Fibroblast of mammary gland (primary cell): ENCODE measurements at regions not wholly inside any gene's neighbourhood (a gene's known extent, or its start where the extent isn't known, plus 50 kb on each side); places are given as distances from the start of the nearest gene placed in this dataset.

Source experiments
- DNase-seq: peaks from one replicate; pipeline ENCODE4 v3.0.0-alpha.2; 2010; ENCODE audit warnings: low read depth
- H3K4me3 ChIP-seq: 2 replicates; pipeline ENCODE4 v1.5.1; 2011; ENCODE audit warnings: low read depth, mild to moderate bottlenecking, low read length, moderate library complexity; ENCODE audit not compliant: control insufficient read depth
- CTCF ChIP-seq: conservative IDR thresholded peaks from 2 replicates; pipeline ENCODE4 v1.5.1; 2011; ENCODE audit warnings: low read depth, low read length, inconsistent platforms; ENCODE audit not compliant: control insufficient read depth, insufficient read depth

- no peak for TF ChIP-seq CTCF
Measured at GRCh38 chr3:135362889-135363288, 567.8 kb downstream of the EPHB1 start.

GRCh38 chr3:135364676-135365075 lies 569.6 kb downstream of the EPHB1 start:
- H3K4me3 ChIP-seq = no peak overlapping the region
- DNase-seq = no peak
- no peak for TF ChIP-seq CTCF

More at GRCh38 chr3:135362889-135363288, 567.8 kb downstream of the EPHB1 start:
- H3K4me3 ChIP-seq = no peak overlapping the region
- no peak for DNase-seq

- no peak for DNase-seq
- TF ChIP-seq CTCF = no peak
- H3K4me3 ChIP-seq = no peak overlapping the region
Measured at GRCh38 chr3:135366816-135367215, 571.8 kb downstream of the EPHB1 start.

- TF ChIP-seq CTCF = no peak
- no peak for DNase-seq
Measured at GRCh38 chr3:135368316-135368715, 573.3 kb downstream of the EPHB1 start.

GRCh38 chr3:135368781-135369180 lies 573.7 kb downstream of the EPHB1 start:
- H3K4me3 ChIP-seq = no peak overlapping the region
- no peak for TF ChIP-seq CTCF
- DNase-seq = no peak

More at GRCh38 chr3:135368316-135368715, 573.3 kb downstream of the EPHB1 start:
- H3K4me3 ChIP-seq = no peak overlapping the region

GRCh38 chr3:135374571-135374970 lies 579.5 kb downstream of the EPHB1 start:
- no peak overlapping the region for H3K4me3 ChIP-seq
- TF ChIP-seq CTCF = no peak
- no peak for DNase-seq

GRCh38 chr3:135382188-135382587 lies 583.3 kb upstream of the PPP2R3A start:
- no peak overlapping the region for H3K4me3 ChIP-seq
- no peak for DNase-seq
- TF ChIP-seq CTCF = no peak
